ENCODE measurements at regions not wholly inside any gene's neighbourhood (a gene's known extent, or its start where the extent isn't known, plus 50 kb on each side); places are given as distances from the start of the nearest gene placed in this dataset.

- TF ChIP-seq CTCF (IDR thresholded peaks at IDR 0.05) (no peak), POLR2A (IDR thresholded peaks at IDR 0.05) (no peak)
Observed at GRCh38 chr18:24585996-24586566, 125.6 kb downstream of the HRH4 start.

Measured in adrenal gland (tissue), 5 donors.